Amniotic epithelial cell (primary cell): ENCODE measurements at regions not wholly inside any gene's neighbourhood (a gene's known extent, or its start where the extent isn't known, plus 50 kb on each side); places are given as distances from the start of the nearest gene placed in this dataset.

Experiments used
- DNase-seq: peaks from one replicate; pipeline ENCODE4 v3.0.0-alpha.2; 2010; ENCODE audit warnings: low read depth

- no peak for DNase-seq
These were observed 63.0 kb downstream of the INSIG1 start for GRCh38 chr7:155360495-155361345.

DNA sequence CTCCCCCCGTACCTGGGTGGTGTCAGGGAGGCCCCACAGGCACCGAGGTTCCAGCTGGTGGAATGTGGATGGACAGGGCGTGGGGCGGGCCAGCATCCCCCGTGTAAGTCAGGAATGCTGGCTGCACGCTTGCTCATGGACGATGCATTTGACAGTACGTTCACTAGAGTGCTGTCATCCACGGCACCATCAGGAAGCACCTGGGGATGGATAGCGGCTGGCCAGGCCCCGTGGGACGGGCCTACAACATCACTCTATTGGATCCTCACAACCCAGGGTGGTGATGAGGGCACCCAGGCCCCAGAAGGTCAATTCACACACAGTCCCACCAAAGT is 63.6 kb downstream of the INSIG1 start:
- no peak for DNase-seq

DNA sequence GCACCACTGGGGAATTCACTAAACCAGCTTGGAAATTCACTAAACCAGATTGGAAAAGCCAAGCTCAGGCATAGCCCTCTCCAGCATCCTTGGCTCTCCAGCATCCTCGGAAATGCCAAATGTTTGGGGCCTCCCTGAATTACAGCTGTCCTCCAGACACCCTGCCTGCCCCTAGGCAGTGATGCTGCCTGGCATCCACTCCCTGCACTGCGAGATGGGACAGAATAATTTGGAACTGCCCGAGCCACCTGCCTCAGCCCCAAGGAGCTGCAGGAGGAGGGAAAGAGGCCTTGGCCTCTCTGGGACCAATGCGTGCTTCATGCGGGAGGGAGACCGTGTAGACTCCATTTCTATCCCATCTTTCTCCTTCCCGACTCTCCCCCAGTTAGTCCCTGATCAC is 64.3 kb downstream of the INSIG1 start:
- DNase-seq, result no peak

DNA sequence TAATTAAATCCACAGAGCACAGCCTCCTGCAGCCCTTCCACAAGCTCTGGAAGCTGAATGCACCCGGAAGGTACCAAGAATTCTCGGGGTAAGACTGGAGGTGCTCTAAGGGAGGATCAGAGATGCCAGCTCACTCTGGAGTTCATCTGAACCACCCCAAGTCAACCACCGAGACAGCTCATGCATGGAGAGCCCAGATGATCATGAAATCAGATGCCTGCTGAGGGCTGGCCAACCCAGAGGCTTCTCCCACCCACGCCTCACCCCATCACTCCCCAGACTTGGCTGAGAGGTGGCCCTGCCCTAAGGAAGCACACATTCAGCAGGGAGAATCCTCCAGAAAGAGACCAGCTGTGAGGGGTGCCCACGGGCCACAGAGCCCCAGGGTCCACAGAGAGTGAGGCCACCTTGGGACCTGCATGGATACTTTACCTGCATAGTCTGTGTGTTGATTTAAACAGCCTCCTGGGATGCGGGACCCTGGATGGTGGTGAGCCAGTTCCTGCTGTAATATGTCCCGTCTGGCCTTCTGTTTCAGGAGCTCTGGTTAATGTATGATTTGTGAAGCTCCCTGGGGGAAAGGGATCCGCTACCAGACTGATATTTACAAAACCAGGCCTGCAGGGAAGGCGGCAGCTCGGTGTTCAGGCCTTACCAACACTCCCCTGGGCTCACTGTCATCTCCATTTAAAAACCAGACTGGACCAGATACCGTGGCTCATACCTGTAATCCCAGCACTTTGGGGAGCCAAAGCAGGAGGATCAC is 64.9 kb downstream of the INSIG1 start:
- DNase-seq, result no peak

GRCh38 chr7:155363146-155363539 is 65.5 kb downstream of the INSIG1 start:
- DNase-seq, result no peak

- no peak for DNase-seq
These were observed 66.3 kb downstream of the INSIG1 start for GRCh38 chr7:155363852-155364600.

DNA sequence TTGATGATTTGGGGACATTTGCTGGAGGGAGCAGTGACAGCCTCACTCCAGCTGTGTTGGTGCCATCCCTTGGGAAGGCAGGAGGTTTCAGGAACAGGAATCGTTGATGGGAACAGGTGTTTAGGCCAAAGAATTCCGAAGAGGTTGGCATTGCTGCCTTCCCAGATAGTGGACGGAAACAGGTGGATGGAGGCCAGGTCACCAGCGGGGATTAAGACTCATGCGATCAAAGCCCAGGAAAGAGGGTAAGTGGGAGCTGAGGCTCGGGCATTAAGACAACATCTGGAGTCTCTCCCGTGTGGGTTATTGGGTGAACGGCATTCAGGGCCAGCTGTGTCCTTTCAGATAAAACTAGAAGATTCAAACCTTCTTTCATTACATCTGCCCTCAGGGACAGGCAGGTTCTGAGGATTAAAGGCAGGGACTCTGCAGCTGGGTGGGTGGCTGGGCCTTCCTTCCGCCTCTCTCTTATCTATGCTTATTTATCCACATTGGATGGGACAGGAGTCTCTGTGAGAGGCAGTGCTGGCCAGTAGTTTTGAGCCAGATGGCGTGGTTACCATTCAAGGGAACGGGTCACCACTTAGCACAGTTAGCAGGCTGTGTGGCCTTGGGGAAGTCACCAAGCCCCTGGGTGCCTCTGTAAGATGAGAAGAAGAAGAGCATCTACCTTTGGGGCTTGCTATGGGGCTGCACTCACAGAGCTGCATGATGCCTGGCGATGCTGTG is 67.6 kb downstream of the INSIG1 start:
- DNase-seq, result no peak

GRCh38 chr7:155368894-155369600 is 71.4 kb downstream of the INSIG1 start:
- DNase-seq, result no peak

DNA sequence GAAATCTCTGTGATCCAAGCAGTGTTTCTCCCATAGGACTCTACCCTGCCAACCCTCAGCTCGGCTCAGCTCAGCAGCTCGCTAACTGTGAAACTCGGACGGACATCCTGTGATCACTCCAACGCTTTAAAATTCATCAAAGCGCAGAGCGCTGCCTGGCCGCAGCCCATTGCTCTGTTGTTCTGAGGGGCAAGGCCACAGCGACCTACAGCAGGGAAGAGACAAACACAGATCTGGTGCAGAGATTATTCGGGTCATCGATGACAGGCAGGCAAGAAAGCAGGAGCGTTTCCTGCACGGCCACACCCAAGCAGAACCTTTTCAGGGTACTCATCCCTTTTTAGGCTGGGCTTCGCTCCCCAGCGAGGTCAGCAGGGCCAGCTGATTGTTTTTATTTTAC is 72.1 kb downstream of the INSIG1 start:
- DNase-seq, result no peak

DNA sequence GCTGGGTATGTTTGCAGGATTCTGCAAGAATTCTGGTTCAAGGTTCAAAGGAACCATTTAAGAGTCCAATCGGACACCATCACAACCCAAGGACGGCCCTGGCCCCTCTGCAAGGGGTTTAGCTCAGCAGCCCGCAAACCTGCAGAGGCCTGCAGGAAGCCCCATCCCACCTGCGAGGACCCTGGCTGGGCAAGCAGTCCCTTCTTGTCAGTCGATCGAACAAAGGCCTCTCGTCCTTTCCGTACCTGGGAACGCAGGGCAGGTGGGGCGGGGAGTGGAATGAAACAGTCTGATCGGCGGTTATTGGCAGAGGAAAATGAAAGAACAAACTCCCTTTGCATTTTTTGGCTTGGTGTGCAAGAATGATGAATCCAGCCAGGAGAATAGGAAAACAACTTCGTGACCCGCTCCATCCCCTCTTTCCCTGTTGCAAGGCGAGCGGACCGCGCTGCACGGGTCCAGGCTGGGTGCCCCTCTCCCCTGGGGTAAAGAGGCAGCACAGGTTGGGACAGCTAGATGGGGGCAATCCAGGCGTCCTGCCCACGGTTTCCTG is 73.7 kb downstream of the INSIG1 start:
- no peak for DNase-seq

DNA sequence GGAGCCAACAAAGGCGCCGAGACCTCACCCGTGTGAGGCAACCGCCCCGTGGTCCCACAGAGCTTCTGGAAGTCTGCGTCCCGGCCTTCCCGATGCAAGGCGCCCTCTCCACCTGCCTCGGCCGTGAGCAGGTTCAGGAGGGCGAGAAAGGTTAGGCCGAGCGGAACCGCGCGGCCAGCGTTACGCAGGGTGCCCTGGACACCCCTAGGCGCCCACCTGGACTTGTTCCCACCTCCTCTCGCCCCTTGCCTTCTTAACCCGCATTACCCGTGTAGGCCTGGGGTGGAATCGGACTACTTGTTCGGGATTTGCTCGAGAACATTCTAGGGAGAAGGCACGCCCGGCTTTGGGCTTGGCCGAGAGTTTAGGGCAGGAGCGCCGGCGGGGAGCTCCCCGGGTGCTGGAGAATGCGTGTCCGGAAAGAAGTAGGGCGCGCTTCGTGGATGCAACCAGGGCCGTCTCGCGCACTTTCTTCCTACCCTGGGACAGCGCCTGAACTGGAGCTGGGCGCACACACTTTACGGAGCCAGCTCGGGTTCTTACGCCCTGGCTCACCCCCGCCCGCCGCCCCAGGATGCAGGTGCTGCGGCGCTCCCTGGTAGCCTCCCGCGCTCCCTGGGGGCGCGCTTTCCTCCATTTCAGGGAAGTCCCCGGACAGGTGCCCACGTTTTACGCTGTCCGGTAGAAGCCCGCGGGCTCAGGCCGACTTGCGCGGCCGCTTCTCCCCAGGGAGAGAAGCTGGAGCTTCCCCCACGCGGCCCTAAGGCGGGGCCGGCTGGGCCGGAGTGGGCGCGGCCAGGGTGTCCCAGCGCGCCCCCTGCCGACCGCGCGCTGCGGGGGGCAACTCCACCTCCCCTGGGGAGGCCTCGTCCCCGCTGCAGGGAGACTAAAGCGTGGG is 74.5 kb downstream of the INSIG1 start:
- no peak for DNase-seq

DNA sequence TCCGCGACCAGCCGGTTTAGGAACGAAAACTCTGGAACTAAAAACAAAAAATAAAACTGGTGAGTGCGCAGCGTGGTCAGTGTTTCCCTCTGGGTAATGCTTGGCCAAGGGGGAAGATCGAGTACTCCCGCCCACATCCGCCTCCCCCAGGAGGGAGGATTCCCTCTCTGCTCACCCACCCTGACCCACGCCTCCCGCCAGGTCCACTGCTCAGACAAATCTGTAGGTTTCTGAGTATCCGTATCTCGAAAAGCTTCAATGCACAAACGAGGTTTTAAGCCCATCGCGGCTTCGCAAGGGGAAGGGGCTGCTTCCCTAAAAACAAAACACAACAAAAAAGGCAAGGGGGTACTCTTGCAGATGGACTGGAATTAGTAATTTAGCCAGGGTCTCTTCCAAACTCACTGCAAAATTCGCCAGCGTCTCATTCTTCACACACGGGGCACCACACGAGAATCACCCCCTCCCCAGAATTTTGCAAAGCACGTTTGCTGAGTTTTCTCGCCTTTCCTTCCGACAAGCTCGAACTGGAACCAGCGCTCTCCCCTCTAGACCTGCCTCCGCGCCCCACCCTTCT is 75.2 kb downstream of the INSIG1 start:
- DNase-seq, result no peak

- peak; percentile 4 for DNase-seq
These were observed 75.9 kb downstream of the INSIG1 start for GRCh38 chr7:155373359-155374273.

DNA sequence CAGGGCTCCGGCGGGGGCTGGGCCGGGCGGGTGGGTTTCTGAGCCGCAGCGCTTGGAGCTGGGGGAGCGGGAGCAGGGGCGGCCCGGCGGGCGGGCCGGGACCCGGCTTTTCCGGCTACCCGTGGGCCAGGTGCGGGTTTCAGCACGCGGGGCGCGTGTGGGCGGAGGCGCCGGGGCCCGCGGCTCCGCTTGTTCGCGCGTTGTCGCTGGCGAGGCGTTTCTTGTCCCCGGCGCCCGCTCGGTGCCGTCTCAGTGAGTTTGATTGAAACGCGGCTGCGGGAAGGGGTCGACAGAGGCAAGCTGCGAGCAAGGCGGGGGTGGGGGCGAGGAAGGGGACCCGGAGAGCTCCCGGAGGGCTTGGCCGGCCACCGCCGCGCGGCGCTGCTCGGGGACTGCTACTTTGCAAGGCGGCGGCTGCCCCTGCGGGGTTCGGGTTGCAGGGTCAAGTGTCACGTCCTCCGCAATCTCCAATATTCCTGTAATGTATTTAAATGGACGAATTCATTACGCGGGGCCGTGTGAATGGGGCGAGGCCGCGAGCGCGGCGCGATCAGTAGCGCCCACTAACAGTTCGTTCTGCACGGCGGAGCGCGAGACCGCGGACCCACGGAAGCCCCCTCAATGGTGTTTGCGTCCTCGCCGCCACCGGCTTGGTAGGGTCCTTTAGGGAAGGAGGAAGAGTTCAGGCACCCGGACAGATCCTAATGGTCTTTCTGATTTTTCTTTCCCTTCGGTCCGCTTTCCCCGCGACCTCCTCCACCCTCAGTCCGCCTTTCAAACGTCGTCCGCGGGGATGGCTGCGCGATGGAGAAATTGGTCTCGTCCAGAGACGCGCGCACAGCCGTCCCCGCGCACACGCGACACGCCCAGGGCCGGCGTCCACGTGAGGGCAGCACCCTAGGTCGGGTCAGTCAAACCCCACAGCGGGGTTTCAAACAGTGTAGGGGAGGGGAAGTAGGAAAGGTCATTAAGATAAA is 76.9 kb downstream of the INSIG1 start:
- no peak for DNase-seq

GRCh38 chr7:155375337-155376277 is 77.9 kb downstream of the INSIG1 start:
- no peak for DNase-seq
